Fibroblast of the aortic adventitia (primary cell): ENCODE measurements at regions not wholly inside any gene's neighbourhood (a gene's known extent, or its start where the extent isn't known, plus 50 kb on each side); places are given as distances from the start of the nearest gene placed in this dataset.
"Not testable (repeated sequence)": the region's sequence is repeated elsewhere in the genome, so short reads cannot be mapped to it uniquely, and the experiment has no call there.

Experiments
- DNase-seq: peaks from one replicate; pipeline ENCODE4 v3.0.0-alpha.2; 2010; ENCODE audit warnings: low read depth
- H3K4me3 ChIP-seq: 2 replicates; pipeline ENCODE4 v1.5.1; 2011; ENCODE audit warnings: low read depth, mild to moderate bottlenecking, control low read depth, low read length, moderate library complexity
- TF ChIP-seq, protein P1 (sequence below): IDR thresholded peaks from 2 replicates; pipeline ENCODE4 v1.5.1; 2011; ENCODE audit warnings: mild to moderate bottlenecking, low read length, control low read depth, inconsistent platforms; ENCODE audit not compliant: insufficient read depth

DNA sequence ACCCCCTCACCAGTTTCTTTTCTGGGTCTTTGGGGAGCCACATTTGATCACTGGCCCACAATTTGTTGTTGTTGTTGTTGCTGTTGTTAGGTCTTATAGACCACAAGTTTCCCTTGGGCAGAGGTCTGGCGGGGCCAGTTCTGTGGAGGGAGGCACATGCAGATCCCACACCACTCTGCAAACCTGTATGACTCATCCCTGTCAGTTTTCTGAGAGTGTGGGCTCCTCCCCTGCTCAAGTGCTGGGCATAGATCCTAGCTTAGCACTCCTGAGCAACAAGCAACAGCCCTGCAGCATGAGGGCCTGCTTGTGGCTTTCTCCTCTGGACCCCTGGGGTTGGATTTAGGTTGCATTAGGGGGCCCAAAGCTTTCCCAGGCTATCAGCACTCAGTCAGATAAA lies 411.1 kb upstream of the HTR1E start:
- no peak overlapping the region for H3K4me3 ChIP-seq
- DNase-seq, result no peak
- TF ChIP-seq, protein P1, sequence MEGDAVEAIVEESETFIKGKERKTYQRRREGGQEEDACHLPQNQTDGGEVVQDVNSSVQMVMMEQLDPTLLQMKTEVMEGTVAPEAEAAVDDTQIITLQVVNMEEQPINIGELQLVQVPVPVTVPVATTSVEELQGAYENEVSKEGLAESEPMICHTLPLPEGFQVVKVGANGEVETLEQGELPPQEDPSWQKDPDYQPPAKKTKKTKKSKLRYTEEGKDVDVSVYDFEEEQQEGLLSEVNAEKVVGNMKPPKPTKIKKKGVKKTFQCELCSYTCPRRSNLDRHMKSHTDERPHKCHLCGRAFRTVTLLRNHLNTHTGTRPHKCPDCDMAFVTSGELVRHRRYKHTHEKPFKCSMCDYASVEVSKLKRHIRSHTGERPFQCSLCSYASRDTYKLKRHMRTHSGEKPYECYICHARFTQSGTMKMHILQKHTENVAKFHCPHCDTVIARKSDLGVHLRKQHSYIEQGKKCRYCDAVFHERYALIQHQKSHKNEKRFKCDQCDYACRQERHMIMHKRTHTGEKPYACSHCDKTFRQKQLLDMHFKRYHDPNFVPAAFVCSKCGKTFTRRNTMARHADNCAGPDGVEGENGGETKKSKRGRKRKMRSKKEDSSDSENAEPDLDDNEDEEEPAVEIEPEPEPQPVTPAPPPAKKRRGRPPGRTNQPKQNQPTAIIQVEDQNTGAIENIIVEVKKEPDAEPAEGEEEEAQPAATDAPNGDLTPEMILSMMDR, result no peak

DNA sequence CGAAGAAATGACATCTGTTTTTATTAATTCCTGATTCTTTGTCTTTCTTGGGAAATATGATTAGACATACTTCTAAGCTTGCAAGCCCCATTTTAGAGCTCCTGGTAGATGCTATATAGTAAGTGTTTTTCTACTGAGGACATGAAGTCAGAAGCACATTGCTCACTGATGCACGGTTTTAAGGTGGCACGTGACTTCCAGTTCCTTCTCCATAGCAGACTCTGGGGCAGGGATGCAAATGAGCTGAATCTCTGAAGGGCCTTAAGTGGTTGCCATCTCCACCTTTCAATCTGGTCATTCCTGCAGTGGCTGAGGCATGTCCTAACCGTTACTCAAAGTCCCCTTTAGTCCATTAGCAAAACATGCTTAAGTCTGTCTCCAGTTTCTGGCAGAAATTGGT lies 421.2 kb upstream of the HTR1E start:
- no peak overlapping the region for H3K4me3 ChIP-seq
- TF ChIP-seq, protein P1, result no peak
- no peak for DNase-seq

DNA sequence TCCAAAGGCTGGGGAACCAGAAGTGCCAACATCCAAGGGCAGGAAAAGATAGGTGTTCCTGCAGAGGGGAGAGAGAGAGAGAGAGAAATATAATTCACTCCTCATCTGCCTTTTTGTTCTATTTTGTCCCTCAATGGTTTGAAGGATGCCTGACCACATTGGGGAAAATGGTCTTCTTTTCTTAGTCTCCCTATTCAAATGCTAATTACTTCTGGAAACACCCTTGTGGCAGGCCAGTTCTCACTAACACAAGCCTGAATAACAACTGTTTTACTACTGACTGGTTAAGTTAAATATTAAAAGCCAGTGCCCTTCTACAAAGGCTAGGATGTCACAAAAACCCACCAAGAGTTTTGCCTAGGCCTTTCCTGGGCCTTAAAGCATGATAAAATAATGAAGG lies 425.4 kb upstream of the HTR1E start:
- no peak overlapping the region for H3K4me3 ChIP-seq
- TF ChIP-seq, protein P1, result no peak
- no peak for DNase-seq

DNA sequence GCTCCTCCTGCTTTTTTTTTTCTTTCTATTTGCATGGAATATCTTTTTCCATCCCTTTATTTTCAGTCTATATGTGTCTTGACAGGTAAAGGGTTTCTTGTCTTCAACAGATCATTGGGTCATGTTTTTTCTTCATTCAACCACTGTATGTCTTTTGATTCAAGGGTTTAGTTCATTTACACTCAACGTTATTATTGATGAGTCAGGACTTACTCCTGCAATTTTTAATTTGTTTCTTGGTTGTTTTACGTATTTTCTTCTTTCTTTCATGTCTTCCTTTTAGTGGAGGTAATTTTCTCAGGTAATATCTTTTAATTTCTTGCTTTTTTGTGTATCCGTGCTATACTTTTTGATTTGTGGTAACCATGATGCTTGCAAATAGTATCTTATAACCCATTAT lies 429.1 kb upstream of the HTR1E start:
- no peak for DNase-seq
- TF ChIP-seq, protein P1, result no peak
- no peak overlapping the region for H3K4me3 ChIP-seq

DNA sequence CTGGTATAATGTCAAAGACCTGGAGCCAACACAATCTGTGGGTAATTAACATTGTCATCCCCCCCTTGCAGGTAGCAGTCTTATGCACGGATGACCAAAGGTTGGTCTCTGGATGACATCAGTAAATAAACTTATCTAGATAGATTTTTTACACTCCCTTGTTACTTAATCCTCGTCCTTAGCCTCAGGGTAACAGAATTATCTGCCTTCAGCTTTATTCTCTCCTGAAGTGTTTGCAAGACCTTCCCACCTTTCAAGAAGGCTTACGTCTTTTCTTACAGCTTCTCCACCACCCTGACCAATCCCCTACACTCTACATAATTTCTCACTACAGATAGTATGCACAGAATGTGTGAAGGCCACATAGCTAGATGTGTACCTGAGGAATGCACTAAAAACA lies 434.8 kb upstream of the HTR1E start:
- H3K4me3 ChIP-seq, result no peak overlapping the region
- TF ChIP-seq, protein P1, result no peak
- no peak for DNase-seq

DNA sequence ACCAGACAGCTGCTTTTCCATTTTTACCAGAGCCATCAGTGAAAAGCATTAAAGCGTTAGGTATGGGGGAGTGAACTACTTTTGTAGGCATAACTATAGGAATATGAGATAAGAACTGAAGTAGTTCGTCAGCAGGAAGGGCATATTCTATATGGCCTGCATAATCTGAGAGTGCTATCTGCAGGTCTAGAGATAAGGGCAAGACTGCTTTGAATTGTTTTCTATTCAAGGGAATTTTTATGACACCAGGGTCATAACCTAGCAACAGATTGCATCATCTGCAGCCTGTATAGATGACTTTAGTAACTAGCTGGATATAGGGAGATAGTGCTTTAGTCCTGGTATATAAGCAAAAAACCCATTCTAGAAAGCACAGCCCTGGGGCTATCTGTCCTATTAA lies 437.3 kb upstream of the HTR1E start:
- DNase-seq, result no peak
- no peak overlapping the region for H3K4me3 ChIP-seq
- TF ChIP-seq, protein P1, result no peak

DNA sequence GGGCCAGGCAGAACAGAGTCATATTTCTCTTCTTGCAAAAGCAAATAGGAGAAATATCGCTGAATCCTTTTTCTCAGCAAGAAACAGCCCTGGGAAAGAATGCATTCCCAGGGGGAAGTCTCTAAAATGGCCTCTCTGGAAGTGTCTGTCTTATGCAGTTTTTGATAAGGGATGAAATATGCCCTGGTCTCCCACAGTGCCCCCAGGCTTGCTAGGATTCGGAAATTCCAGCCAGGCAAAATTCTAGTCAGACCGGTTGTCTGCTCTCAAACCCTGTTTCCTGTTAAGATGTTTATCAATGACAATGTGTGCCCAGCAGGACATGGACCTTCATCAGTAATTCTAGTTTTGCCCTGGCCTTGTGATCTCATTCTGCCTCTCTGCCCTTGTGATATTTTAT lies 448.3 kb upstream of the HTR1E start:
- not testable (repeated sequence) for H3K4me3 ChIP-seq, DNase-seq

DNA sequence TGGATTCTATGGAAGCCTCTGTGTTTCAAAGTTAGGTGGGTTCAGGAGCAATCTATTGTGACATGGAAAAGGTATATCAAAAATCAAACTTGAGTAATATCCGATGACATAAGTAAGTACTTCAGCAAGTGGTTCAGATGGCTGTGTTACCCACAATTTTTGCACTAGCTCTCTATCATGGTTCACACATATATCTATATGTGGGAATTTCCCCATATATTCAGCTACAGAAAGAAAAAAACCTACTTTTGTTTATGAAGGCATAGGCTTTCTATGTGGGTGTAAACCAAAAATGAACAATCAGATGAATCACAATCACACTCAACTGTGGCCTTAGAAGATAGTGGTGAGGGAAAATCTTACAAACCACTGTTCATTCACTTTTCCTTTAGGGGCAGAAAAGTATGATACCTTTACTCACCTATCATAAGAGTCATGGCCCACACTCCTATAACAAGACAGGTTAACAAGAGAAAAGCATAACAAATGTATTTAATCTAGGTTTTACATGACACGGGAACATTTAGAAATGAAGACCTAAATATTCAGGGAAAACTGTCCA lies 449.6 kb upstream of the HTR1E start:
- no peak overlapping the region for H3K4me3 ChIP-seq
- no peak for DNase-seq
- TF ChIP-seq, protein P1, result no peak

DNA sequence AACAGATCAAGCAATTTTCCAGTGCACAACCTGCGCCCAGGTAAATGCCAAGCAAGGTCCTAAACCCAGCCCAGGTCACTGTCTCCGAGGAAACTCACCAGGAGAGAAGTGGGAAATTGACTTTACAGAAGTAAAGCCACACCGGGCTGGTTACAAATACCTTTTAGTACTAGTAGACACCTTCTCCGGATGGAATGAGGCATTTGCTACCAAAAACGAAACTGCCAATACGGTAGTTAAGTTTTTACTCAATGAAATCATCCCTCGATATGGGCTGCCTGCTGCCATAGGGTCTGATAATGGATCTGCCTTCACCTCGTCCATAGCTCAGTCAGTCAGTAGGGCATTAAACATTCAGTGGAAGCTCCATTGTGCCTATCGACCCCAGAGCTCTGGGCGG lies 459.0 kb upstream of the HTR1E start:
- DNase-seq, H3K4me3 ChIP-seq: not testable (repeated sequence)
